T-cell (primary cell): ENCODE measurements at regions not wholly inside any gene's neighbourhood (a gene's known extent, or its start where the extent isn't known, plus 50 kb on each side); places are given as distances from the start of the nearest gene placed in this dataset.
"Not testable (repeated sequence)": the region's sequence is repeated elsewhere in the genome, so short reads cannot be mapped to it uniquely, and the experiment has no call there.

Source experiments
- ATAC-seq, 4 experiments: fragments of 200-7000 bp in 3 of 4; fragments of 150-1000 bp in 1 of 4; cut with Tn5 transposase; replicated peaks in 1 of 4; 1 replicate in 3 of 4; 2 replicates in 1 of 4; pipeline ENCODE4 v1.10.0; 2021; ENCODE audit warnings: moderate library complexity in 3 of 4, mild to moderate bottlenecking in 2 of 4, moderate number of reproducible peaks in 1 of 4
- CTCF ChIA-PET, 2 donors: fragments of 300-600 bp; sonication (Branson Sonifier 250); formaldehyde crosslinking; loops; one replicate each; lab custom pipeline; 2022; ENCODE audit warnings: antibody characterized with exemption in 2 of 2; lab: Charles Lee
- POLR2A ChIA-PET, 2 donors: fragments of 300-600 bp; sonication (Branson Sonifier 250); formaldehyde crosslinking; loops; one replicate each; lab custom pipeline; 2022; ENCODE audit warnings: antibody characterized with exemption in 2 of 2; lab: Charles Lee
- DNase-seq, 35 experiments: peaks; one replicate each; pipeline versions ENCODE4 v3.0.0 to v3.0.0-alpha.2; 2013 to 2023
- H3K27ac ChIP-seq: one replicate; pipeline ENCODE4 v1.5.1; 2013; ENCODE audit warnings: low read length
- H3K27me3 ChIP-seq, 2 experiments: replicated peaks in 1 of 2; 1 replicate in 1 of 2; 2 replicates in 1 of 2; pipeline versions ENCODE4 v1.6.1 to v1.7.0; 2013; ENCODE audit warnings: low read length in 1 of 2, mixed read lengths in 1 of 2; ENCODE audit not compliant: control insufficient read depth in 2 of 2, insufficient read depth in 2 of 2; ENCODE audit errors: extremely low read depth in 1 of 2
- H3K36me3 ChIP-seq, 2 donors: 1 replicate in 1 of 2; 2 replicates in 1 of 2; pipeline versions ENCODE4 v1.6.1 to v1.7.0; 2013; ENCODE audit warnings: low read length in 1 of 2; ENCODE audit not compliant: control insufficient read depth in 2 of 2, insufficient read depth in 1 of 2; ENCODE audit errors: extremely low read depth in 1 of 2
- H3K4me1 ChIP-seq, 2 experiments: 1 replicate in 1 of 2; 2 replicates in 1 of 2; pipeline versions ENCODE4 v1.6.1 to v1.7.0; 2013; ENCODE audit warnings: low read length in 2 of 2, mixed read lengths in 1 of 2; ENCODE audit not compliant: insufficient read depth in 2 of 2, control insufficient read depth in 1 of 2; ENCODE audit errors: extremely low read depth in 1 of 2
- H3K4me3 ChIP-seq, 2 donors: 1 replicate in 1 of 2; 2 replicates in 1 of 2; pipeline versions ENCODE4 v1.5.1 to v1.7.0; 2013; ENCODE audit warnings: mild to moderate bottlenecking in 2 of 2, low read length in 1 of 2, moderate library complexity in 1 of 2; ENCODE audit not compliant: control insufficient read depth in 1 of 2; ENCODE audit errors: extremely low read depth in 1 of 2
- H3K9me3 ChIP-seq: 2 replicates; pipeline ENCODE4 v1.7.0; 2013
- H3K27ac Mint-ChIP-seq, 2 donors: one replicate each; pipeline ENCODE4 v1.8.0; 2020 to 2021; ENCODE audit warnings: mild to moderate bottlenecking in 2 of 2, mixed read lengths in 2 of 2
- H3K27me3 Mint-ChIP-seq, 2 donors: one replicate each; pipeline ENCODE4 v1.8.0; 2021 to 2022; ENCODE audit warnings: mixed read lengths in 2 of 2
- H3K36me3 Mint-ChIP-seq: one replicate; pipeline ENCODE4 v1.8.0; 2021; ENCODE audit warnings: mixed read lengths
- H3K4me1 Mint-ChIP-seq, 3 donors: one replicate each; pipeline ENCODE4 v1.8.0; 2020 to 2022; ENCODE audit warnings: mixed read lengths in 3 of 3, mild to moderate bottlenecking in 1 of 3
- H3K4me3 Mint-ChIP-seq, 3 donors: one replicate each; pipeline ENCODE4 v1.8.0; 2020 to 2022; ENCODE audit warnings: mild to moderate bottlenecking in 3 of 3, mixed read lengths in 3 of 3, moderate library complexity in 3 of 3
- H3K9me3 Mint-ChIP-seq, 3 donors: one replicate each; pipeline ENCODE4 v1.8.0; 2020 to 2022; ENCODE audit warnings: mixed read lengths in 3 of 3
- WGBS: methylation state at CpG from one replicate; pipeline ENCODE4 v1.1.5; 2013; ENCODE audit warnings: missing lambda C conversion rate; ENCODE audit not compliant: insufficient coverage; 5-methylcytosine and 5-hydroxymethylcytosine counted together

GRCh38 chrX:63192366-63193041, 158.6 kb downstream of the SPIN4 start:
- H3K36me3 ChIP-seq, CTCF ChIA-PET, H3K27ac ChIP-seq, H3K27me3 Mint-ChIP-seq, ATAC-seq, H3K4me3 ChIP-seq, H3K9me3 Mint-ChIP-seq, H3K27me3 ChIP-seq, H3K36me3 Mint-ChIP-seq, H3K4me3 Mint-ChIP-seq, H3K9me3 ChIP-seq, H3K4me1 ChIP-seq, DNase-seq, H3K27ac Mint-ChIP-seq, H3K4me1 Mint-ChIP-seq: not testable (repeated sequence)
- 91% methylated on average over 18 of the region's 29 CpGs for WGBS
- POLR2A ChIA-PET: interaction anchor here in 1 of 2 donors (0.5 kb wide), 1 partner anchor 469 kb away, joined by 3 read pairs; no protein-coding TSS in a partner anchor

GRCh38 chrX:63186137-63186536, 165.0 kb downstream of the SPIN4 start:
- Histone ChIP-seq H3K9me3 (no peaks in the 10 kb centered on the region), H3K4me1 (no peaks in the 10 kb centered on the region), H3K36me3 (no peaks in the 10 kb centered on the region), H3K27ac (no peak overlapping the region), H3K4me3 (no peak overlapping the region), H3K27me3 (no peaks in the 10 kb centered on the region)
- no peak for ATAC-seq
- ChIA-PET POLR2A (no interaction called here), CTCF (no interaction called here)
- peaks cover 0 to 9% of the 10 kb centered on the region in 2 donors for H3K27me3 Mint-ChIP-seq
- H3K4me3 Mint-ChIP-seq: no peak overlapping the region
- H3K4me1 Mint-ChIP-seq: no peaks in the 10 kb centered on the region
- H3K36me3 Mint-ChIP-seq: no peaks in the 10 kb centered on the region
- H3K9me3 Mint-ChIP-seq: peaks cover 0 to 4% (median 0%) of the 10 kb centered on the region in 3 donors
- H3K27ac Mint-ChIP-seq: no peak overlapping the region
- no peak for DNase-seq
- 43% methylated on average over 1 of the region's 1 CpG for WGBS

- H3K27ac ChIP-seq, H3K27ac Mint-ChIP-seq, CTCF ChIA-PET, ATAC-seq, H3K27me3 ChIP-seq, H3K36me3 Mint-ChIP-seq, H3K4me3 ChIP-seq, H3K27me3 Mint-ChIP-seq, H3K9me3 Mint-ChIP-seq, DNase-seq, H3K9me3 ChIP-seq, H3K4me3 Mint-ChIP-seq, H3K4me1 ChIP-seq, POLR2A ChIA-PET, H3K36me3 ChIP-seq, H3K4me1 Mint-ChIP-seq: not testable (repeated sequence)
- WGBS: no CpG with 5 or more reads among the region's 3 CpGs
Measured at GRCh38 chrX:63179852-63180251, 171.3 kb downstream of the SPIN4 start.

- H3K27ac ChIP-seq, H3K4me3 ChIP-seq, H3K4me1 Mint-ChIP-seq, POLR2A ChIA-PET, H3K4me1 ChIP-seq, H3K9me3 ChIP-seq, DNase-seq, H3K4me3 Mint-ChIP-seq, H3K27ac Mint-ChIP-seq, CTCF ChIA-PET, H3K27me3 Mint-ChIP-seq, ATAC-seq, H3K27me3 ChIP-seq, H3K36me3 Mint-ChIP-seq, H3K36me3 ChIP-seq, H3K9me3 Mint-ChIP-seq: not testable (repeated sequence)
- no CpG with 5 or more reads among the region's 4 CpGs for WGBS
Measured at GRCh38 chrX:63176578-63176977, 174.6 kb downstream of the SPIN4 start.

GRCh38 chrX:63173841-63174718, 177.1 kb downstream of the SPIN4 start:
- H3K4me3 Mint-ChIP-seq, DNase-seq, H3K4me3 ChIP-seq, H3K27me3 Mint-ChIP-seq, H3K27me3 ChIP-seq, H3K4me1 Mint-ChIP-seq, H3K9me3 ChIP-seq, H3K4me1 ChIP-seq, POLR2A ChIA-PET, CTCF ChIA-PET, H3K36me3 ChIP-seq, H3K27ac ChIP-seq, H3K27ac Mint-ChIP-seq, H3K36me3 Mint-ChIP-seq, H3K9me3 Mint-ChIP-seq, ATAC-seq: not testable (repeated sequence)
- WGBS: no CpG with 5 or more reads among the region's 8 CpGs

- H3K4me1 Mint-ChIP-seq, H3K4me1 ChIP-seq, ATAC-seq, H3K4me3 Mint-ChIP-seq, H3K9me3 ChIP-seq, H3K36me3 Mint-ChIP-seq, H3K27me3 Mint-ChIP-seq, H3K36me3 ChIP-seq, H3K9me3 Mint-ChIP-seq, CTCF ChIA-PET, H3K27ac ChIP-seq, POLR2A ChIA-PET, H3K27me3 ChIP-seq, H3K4me3 ChIP-seq, DNase-seq, H3K27ac Mint-ChIP-seq: not testable (repeated sequence)
- WGBS: no CpG with 5 or more reads among the region's 4 CpGs
Measured at GRCh38 chrX:63169416-63169815, 181.7 kb downstream of the SPIN4 start.
